Hepatocyte (in vitro differentiated cells): ENCODE measurements at regions not wholly inside any gene's neighbourhood (a gene's known extent, or its start where the extent isn't known, plus 50 kb on each side); places are given as distances from the start of the nearest gene placed in this dataset.

Source experiments
- CTCF ChIP-seq: fragments of 200-600 bp; sonication (generic); IDR thresholded peaks from 2 replicates; pipeline ENCODE4 v1.5.1; 2016; ENCODE audit warnings: antibody characterized with exemption, mild to moderate bottlenecking; ENCODE audit not compliant: poor library complexity
- EZH2 ChIP-seq: fragments of 200-600 bp; sonication (generic); IDR thresholded peaks from 2 replicates; pipeline ENCODE4 v1.6.1; 2016; ENCODE audit warnings: antibody characterized with exemption, mild to moderate bottlenecking, borderline replicate concordance
- EZH2phosphoT487 ChIP-seq: fragments of 200-600 bp; sonication (generic); IDR thresholded peaks from one replicate; pipeline ENCODE4 v1.6.1; 2018; ENCODE audit warnings: antibody characterized with exemption, mild to moderate bottlenecking, low read depth, moderate library complexity; ENCODE audit not compliant: unreplicated experiment, severe bottlenecking

GRCh38 chr4:13309751-13310150 lies 174.4 kb downstream of the RAB28 start:
- no peak for TF ChIP-seq CTCF
- TF ChIP-seq EZH2, result no peak
- TF ChIP-seq EZH2phosphoT487, result no peak
